ENCODE measurements at regions not wholly inside any gene's neighbourhood (a gene's known extent, or its start where the extent isn't known, plus 50 kb on each side); places are given as distances from the start of the nearest gene placed in this dataset.

DNA sequence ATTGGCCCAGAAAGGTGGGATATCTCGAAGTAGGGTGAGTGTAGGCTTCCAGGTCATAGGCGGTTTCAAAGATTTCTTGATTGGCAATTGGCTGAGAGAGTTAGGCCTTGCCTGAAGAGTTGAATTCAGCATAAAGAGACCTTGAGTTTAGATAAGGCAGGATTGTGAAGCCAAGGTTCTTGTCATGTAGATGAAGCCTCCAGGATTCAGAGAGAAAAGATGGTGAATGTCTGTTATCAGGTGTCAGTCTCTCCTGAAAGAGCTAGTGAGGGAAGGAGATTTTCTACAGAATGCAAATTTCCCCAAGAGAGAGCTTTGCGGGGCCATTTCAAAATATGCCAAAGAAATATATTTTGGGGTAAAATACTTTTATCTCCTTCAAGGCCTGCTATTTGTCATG lies 217.0 kb upstream of the TLE3 start:
- no peak overlapping the region for H3K27ac ChIP-seq
- no peak for DNase-seq

DNA sequence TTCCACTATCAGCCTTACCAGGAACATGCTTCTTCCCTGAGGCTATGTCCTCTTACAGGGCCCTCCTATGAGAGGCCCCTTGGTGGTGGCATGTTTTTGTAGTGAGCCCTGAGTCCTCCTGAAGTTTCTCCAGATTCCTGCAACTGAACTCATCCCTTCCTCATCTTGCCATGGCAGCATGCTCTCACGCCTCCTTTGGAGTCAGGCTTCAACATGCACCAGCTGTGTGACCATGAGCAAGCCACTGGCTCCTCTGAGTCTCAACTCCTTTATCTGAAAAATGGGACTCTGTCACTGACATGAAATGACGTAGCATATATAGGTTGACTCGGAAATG lies 216.3 kb upstream of the TLE3 start:
- Histone ChIP-seq H3K4me1 (peaks cover 5% of the 10 kb centered on the region; the same call in 1 of the 2 replicates), H3K27me3 (peaks cover 7% of the 10 kb centered on the region; the same call in 1 of the 2 replicates), H3K4me3 (no peak overlapping the region), H3K27ac (no peak overlapping the region), H3K9me3 (replicated peaks) (no peaks in the 10 kb centered on the region; the same call in 1 of the 2 replicates), H3K36me3 (no peaks in the 10 kb centered on the region)
- DNase-seq, result no peak

More for the DNA sequence above, 217.0 kb upstream of the TLE3 start:
- peaks cover 7% of the 10 kb centered on the region; the same call in 1 of the 2 replicates for H3K27me3 ChIP-seq
- no peaks in the 10 kb centered on the region for H3K36me3 ChIP-seq
- no peak overlapping the region for H3K4me3 ChIP-seq
- peaks cover 5% of the 10 kb centered on the region; the same call in 1 of the 2 replicates for H3K4me1 ChIP-seq
- H3K9me3 ChIP-seq (replicated peaks), result no peaks in the 10 kb centered on the region; the same call in 1 of the 2 replicates

DNA sequence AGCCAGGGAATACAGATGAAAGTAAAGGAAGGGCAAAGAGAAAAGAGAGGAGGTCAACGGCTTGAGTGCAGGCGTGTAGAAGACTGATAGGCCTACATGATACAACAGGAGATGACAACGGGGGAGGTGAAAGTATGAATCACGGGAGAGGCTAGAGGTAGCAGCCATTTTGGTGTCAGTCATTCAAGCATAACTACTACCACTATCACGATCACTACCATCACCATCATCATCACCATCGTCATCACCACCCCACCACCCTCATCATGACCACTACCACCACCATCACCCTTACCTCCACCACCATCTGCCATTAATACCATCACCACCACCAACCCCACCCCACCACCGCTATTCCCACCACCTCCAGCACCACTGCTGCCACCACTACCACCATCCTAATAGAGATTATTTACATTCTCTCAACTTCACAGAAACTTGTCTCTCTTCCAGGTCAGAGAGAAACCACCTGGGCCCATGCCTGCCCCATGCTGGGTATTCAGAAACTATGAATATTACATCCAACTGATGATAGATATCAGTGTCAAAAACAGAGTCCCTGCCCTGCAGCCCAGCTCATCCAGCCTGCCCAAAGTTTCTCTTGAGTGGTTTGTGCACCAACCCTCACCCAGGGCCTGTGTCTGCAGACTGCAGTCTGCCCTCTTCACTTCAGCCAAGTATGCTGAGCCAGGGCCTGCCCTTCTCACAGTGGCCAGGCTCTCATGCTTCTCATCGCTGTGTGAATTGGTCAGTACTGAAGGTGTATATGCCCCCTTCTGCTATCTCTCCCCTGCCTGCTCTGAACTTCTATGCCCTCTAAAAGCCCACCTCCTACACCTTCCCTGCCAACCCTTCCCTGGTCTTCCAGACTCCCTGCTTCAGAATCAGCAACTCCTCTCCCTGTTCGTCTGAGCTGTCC lies 215.6 kb upstream of the TLE3 start:
- no peaks in the 10 kb centered on the region; the same call in 1 of the 2 replicates for H3K9me3 ChIP-seq (replicated peaks)
- no peak for DNase-seq
- H3K27me3 ChIP-seq, result peaks cover 7% of the 10 kb centered on the region; the same call in 1 of the 2 replicates
- no peak overlapping the region for H3K27ac ChIP-seq
- no peaks in the 10 kb centered on the region for H3K36me3 ChIP-seq
- no peak overlapping the region for H3K4me3 ChIP-seq
- peaks cover 1% of the 10 kb centered on the region; the same call in 1 of the 2 replicates for H3K4me1 ChIP-seq

DNA sequence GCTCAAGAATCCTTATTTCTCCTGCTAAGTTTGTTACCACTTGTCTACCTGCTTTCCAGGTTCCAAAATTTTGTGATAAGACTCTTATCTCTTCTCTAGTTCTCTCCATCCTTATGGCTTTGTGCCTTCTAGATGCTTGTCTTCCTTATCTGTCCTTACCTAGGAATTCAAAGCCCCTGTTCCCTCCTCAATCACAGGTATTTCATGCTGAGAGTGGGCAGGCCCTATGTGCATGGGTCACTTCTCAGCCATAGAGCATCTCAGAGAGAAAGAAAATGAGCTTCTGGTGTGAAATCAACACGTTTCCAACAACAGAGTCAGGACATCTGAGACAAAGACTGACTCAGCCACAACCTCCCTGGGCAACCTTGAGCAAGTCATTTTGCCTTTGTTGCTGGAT lies 214.1 kb upstream of the TLE3 start:
- H3K9me3 ChIP-seq (replicated peaks), result no peaks in the 10 kb centered on the region; the same call in 1 of the 2 replicates
- H3K4me3 ChIP-seq, result no peak overlapping the region
- no peak for DNase-seq
- peaks cover 7% of the 10 kb centered on the region; the same call in 1 of the 2 replicates for H3K27me3 ChIP-seq
- H3K27ac ChIP-seq, result no peak overlapping the region
- H3K4me1 ChIP-seq, result no peaks in the 10 kb centered on the region
- no peaks in the 10 kb centered on the region for H3K36me3 ChIP-seq

DNA sequence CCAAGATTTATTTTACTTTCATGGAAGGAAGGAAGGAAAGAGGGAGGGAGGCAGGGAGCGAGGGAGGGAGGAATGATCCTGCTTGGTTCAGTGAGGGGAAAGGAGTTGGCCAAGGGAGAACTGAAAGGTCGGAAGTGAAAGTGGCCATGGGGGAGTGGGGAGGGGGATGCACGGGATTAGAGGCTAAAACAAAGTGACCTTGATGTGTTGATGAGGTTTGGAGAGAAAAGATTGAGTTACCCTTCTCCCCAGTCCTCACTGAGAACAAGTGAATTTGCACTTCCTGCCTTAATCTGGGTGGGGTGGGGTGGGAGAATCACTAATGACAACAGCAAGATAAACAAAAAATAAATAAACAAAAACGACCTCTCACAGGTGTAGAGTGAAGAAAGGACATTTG lies 212.0 kb upstream of the TLE3 start:
- no peak overlapping the region for H3K27ac ChIP-seq
- H3K27me3 ChIP-seq, result no peaks in the 10 kb centered on the region
- H3K4me1 ChIP-seq, result no peaks in the 10 kb centered on the region

DNA sequence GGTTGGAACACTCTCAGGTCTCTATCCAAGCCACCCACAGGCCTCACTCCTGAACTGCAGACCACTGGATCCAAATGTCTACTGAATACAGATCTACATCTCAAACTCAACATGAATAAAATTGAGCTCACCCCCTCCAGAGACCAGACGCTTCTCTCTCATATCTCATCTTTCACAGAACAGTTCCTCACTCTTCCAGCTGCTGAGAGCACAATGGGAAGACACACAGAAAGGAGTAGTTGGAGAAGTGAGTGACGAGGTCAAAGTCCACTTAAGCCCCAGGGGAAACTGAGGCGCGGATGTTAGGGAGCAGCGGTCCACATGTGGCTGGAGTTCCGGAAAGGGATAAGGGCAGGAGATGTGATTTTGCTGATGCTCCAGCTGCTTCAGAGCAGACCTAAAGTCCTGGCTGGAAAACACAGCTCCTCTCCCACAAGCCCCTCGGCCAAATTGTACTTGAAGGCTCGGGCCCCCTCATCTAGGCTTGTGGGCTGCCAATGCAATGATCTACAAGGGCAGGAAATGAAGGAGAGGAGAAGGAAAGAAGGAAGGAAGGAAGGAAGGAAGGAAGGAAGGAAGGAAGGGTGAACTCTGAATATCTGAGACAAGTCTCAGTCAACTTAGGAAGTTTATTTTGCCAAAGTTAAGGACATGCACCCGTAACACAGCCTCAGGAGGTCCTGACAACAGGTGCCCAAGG lies 211.2 kb upstream of the TLE3 start:
- H3K9me3 ChIP-seq (replicated peaks), result peaks cover 4% of the 10 kb centered on the region; the same call in 1 of the 2 replicates
- DNase-seq, result no peak
- H3K36me3 ChIP-seq, result no peaks in the 10 kb centered on the region
- no peak overlapping the region for H3K4me3 ChIP-seq
- H3K27ac ChIP-seq, result no peak overlapping the region
- H3K27me3 ChIP-seq, result no peaks in the 10 kb centered on the region
- H3K4me1 ChIP-seq, result no peaks in the 10 kb centered on the region

More for the DNA sequence above, 212.0 kb upstream of the TLE3 start:
- peaks cover 4% of the 10 kb centered on the region; the same call in 1 of the 2 replicates for H3K9me3 ChIP-seq (replicated peaks)
- no peaks in the 10 kb centered on the region for H3K36me3 ChIP-seq
- no peak overlapping the region for H3K4me3 ChIP-seq
- DNase-seq, result no peak

DNA sequence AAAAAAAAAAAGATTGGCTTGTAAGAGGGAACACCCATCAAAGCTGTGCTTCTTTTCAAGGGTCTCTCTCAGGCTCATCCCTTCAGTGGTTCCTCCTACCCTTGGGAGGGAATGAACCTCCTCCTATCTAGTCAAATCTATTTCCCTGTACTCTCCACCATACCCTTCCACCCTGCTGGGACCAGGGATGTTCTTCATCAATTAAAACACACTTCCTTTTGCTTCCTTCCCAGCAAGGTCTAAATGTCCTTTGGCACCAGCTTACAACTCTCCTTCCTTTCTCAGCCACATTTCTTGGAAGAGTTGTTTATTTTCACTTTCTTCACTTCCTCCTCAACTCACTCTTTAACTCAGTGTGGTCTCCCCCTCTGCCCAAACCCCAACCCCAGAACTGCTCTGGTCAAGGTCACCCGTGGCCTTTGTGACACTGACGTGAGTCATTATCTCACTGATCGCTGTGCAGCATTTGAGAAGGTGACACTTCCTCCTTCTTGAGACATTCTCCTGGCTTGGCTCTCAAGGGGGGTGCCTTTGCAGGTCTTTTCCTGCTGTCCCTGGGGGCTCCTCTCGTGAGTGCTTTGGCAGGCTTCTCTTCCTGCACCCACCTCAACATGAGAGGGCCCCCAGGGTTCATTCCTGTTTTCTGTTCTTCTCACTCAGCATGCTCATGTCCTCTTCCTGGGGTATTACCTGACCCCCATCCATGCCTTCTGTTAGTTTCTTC lies 210.5 kb upstream of the TLE3 start:
- no peaks in the 10 kb centered on the region for H3K27me3 ChIP-seq
- no peak overlapping the region for H3K4me3 ChIP-seq
- H3K4me1 ChIP-seq, result no peaks in the 10 kb centered on the region
- no peak overlapping the region for H3K27ac ChIP-seq
- H3K36me3 ChIP-seq, result no peaks in the 10 kb centered on the region
- no peak for DNase-seq
- H3K9me3 ChIP-seq (replicated peaks), result peaks cover 4% of the 10 kb centered on the region; the same call in 1 of the 2 replicates

DNA sequence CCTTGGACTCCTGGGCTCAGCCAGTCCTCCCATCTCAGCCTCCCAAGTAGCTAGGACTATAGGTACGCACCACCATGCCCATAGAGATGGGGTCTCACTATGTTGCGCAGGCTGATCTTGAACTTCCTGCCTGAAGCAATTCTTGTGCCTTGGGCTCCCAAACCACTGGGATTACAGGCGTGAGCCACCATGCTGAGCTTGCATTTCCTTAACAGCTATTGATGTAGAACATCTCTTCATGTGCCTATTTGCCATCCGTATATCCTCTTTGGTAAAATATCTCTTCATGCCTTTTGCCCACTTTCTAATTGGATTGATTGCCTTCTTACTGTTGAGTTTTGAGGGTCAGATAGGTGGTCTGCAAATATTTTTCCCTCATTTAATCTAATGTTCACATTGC lies 208.9 kb upstream of the TLE3 start:
- Histone ChIP-seq H3K9me3 (replicated peaks) (peaks cover 4% of the 10 kb centered on the region; the same call in 1 of the 2 replicates), H3K4me3 (no peak overlapping the region), H3K27ac (no peak overlapping the region), H3K4me1 (no peaks in the 10 kb centered on the region), H3K36me3 (no peaks in the 10 kb centered on the region), H3K27me3 (no peaks in the 10 kb centered on the region)
- DNase-seq, result no peak

DNA sequence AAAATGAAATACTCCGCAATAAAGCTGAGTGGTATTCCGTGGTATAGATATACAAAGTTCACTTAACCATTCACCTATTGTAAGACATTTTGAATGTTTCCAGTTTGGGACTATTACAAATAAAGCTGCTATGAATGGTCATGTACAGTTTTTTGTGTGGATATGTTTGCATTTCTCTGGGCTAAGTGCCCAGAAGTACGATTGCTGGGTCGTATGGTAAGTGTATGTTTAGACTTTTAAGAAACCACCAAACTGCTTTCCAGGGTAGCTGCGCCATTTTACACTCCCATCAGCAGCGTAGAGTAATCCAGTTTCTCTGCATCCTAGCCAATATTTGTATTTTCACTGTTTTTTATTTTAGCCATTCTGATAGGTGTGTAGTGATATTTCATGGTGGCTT lies 208.4 kb upstream of the TLE3 start:
- no peak for DNase-seq
- H3K36me3 ChIP-seq, result no peaks in the 10 kb centered on the region
- no peak overlapping the region for H3K27ac ChIP-seq
- no peak overlapping the region for H3K4me3 ChIP-seq
- no peaks in the 10 kb centered on the region for H3K27me3 ChIP-seq
- peaks cover 4% of the 10 kb centered on the region; the same call in 1 of the 2 replicates for H3K9me3 ChIP-seq (replicated peaks)
- no peaks in the 10 kb centered on the region for H3K4me1 ChIP-seq

DNA sequence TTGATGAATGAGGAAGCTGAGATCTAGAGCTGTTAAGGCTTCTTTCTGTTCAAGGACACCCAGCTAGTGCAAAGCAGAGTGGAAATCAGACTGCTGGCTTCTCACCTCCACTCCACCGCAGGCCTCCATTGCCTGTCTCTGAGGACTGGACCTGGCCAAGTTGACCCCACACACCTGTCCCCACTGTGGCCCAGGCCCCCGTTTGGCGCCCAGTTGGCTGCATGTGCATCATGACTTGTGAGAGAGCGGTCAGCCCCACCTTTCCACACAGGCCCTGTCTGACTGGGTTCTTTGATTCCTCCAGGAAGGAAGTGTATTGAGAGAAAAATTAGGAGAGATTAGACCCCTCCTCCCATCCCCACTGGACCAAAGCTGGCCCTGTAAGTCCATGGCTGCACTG lies 206.3 kb upstream of the TLE3 start:
- Histone ChIP-seq H3K4me3 (no peak overlapping the region), H3K27ac (no peak overlapping the region), H3K27me3 (no peaks in the 10 kb centered on the region), H3K36me3 (no peaks in the 10 kb centered on the region), H3K4me1 (no peaks in the 10 kb centered on the region), H3K9me3 (replicated peaks) (0 out of 2 replicates have a peak, but pooled peaks cover 4% of the 10 kb centered on the region)
- DNase-seq, result no peak

DNA sequence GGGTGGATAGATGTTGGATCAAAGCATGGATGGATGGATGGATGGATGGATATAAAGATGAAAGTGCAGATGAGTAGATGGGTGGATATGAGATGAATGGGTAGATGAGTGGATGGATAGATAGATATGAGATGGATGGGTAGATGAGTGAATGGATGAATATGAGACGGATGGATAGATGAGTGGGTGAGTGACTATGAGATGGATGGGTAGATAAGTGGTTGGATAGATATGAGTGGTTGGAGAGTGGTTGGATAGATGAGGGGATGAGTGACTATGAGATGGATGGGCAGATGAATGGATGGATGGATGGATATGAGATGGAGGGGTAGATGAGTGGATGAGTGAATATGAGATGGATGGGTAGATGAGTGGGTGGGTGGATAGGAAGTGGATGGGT lies 204.6 kb upstream of the TLE3 start:
- no peaks in the 10 kb centered on the region for H3K4me1 ChIP-seq
- H3K27ac ChIP-seq, result no peak overlapping the region
- 0 out of 2 replicates have a peak, but pooled peaks cover 4% of the 10 kb centered on the region for H3K27me3 ChIP-seq
- no peak for DNase-seq
- 0 out of 2 replicates have a peak, but pooled peaks cover 4% of the 10 kb centered on the region for H3K9me3 ChIP-seq (replicated peaks)
- no peak overlapping the region for H3K4me3 ChIP-seq
- no peaks in the 10 kb centered on the region for H3K36me3 ChIP-seq

DNA sequence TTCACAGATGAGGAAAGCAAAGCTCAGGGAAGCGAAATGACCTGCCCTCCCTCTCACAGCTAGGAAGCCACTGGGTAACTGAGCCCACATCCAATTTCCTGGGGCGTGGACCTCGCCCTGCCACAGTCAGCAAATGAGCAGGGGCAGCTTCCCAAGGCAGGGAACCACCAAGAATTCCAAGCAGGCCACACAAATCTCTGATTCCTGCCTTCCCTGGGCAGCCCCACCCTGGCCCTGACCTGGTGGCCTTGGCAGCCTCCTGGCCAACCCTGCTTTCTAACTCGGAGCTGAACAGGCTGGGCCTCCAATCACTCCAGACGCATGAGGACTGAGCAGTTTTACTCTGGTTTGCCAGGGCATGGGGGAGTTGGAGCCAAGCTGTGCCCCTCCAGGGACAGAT lies 203.7 kb upstream of the TLE3 start:
- Histone ChIP-seq H3K9me3 (replicated peaks) (0 out of 2 replicates have a peak, but pooled peaks cover 4% of the 10 kb centered on the region), H3K27ac (no peak overlapping the region), H3K4me3 (no peak overlapping the region), H3K4me1 (no peaks in the 10 kb centered on the region), H3K27me3 (peaks cover 7% of the 10 kb centered on the region), H3K36me3 (no peaks in the 10 kb centered on the region)
- no peak for DNase-seq

DNA sequence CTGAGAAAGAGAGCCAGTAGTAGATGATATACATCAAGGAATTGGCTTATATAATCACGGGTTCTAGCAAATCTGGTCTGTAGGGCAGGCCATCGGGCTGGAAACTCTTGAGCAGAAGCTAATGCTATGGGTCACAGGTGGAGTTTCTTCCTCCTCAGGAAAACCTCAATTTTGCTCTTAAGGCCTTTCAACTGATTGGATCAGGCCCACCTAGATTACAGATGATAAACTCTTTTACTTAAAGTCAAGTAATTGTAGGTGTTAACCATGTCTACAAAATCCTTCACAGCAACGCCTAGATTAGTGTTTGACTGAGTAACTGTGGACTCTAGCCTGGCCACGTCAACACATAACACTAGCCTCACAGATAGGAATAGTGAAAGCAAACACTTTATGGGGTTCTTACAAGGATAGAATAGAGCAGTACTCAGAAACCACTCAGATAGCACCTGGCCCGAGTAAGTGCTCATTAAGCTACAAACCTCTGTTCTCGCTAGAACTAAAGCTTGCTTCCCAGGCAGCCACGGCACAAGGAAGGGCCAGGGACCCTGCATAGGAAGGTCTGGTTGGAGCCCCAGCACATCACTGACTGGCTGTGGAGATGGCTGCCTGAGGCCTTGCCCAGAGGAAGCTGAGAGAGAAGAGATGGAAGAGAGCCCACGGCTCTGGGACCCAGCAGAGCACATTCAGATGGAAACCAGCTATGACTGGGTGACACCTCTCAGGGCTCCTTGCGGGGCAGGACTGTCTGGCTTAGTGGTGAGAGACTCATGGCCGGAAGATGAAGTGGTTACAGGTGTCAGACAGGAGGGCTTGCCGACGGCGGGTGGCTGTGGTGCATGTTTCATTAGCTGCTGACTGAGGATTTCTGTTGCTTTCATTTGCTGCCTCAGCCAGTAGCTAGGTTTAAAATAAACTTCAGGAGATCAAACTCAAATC lies 202.5 kb upstream of the TLE3 start:
- peaks cover 12% of the 10 kb centered on the region for H3K27me3 ChIP-seq
- 0 out of 2 replicates have a peak, but pooled peaks cover 3% of the 10 kb centered on the region for H3K9me3 ChIP-seq (replicated peaks)
- H3K27ac ChIP-seq, result no peak overlapping the region
- no peaks in the 10 kb centered on the region for H3K4me1 ChIP-seq
- H3K36me3 ChIP-seq, result no peaks in the 10 kb centered on the region
- H3K4me3 ChIP-seq, result no peak overlapping the region
- DNase-seq, result no peak
